Dedifferentiated amniotic fluid mesenchymal stem cell (primary cell): ENCODE measurements at regions not wholly inside any gene's neighbourhood (a gene's known extent, or its start where the extent isn't known, plus 50 kb on each side); places are given as distances from the start of the nearest gene placed in this dataset.
A peak's percentile ranks its signal among the peaks of the same experiment; 100 is the strongest.
"Not testable (repeated sequence)": the region's sequence is repeated elsewhere in the genome, so short reads cannot be mapped to it uniquely, and the experiment has no call there.

Source experiments
- DNase-seq: peaks from one replicate; pipeline ENCODE4 v3.0.0-alpha.2; 2016; ENCODE audit errors: extremely low spot score

DNA sequence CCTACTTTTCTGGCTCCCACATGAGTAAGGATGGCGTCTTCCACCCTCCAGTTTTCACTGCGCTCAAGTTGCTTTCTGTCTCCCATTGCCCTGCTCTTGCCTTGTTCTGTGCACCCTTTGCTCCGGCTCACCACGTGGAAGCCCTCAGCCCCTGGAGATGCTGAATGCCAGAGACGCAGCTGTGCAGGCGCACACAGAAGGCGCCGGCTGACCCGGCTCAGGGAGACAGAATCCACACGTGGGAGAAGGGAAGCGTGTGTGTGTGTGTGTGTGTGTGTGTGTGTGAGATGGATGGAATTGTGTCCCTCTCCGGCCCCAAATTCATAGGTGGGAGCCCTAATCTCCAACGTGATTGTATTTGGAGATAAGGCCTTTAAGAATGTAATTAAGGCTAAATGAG, 118.2 kb upstream of the ERRFI1 start:
- no peak for DNase-seq

DNA sequence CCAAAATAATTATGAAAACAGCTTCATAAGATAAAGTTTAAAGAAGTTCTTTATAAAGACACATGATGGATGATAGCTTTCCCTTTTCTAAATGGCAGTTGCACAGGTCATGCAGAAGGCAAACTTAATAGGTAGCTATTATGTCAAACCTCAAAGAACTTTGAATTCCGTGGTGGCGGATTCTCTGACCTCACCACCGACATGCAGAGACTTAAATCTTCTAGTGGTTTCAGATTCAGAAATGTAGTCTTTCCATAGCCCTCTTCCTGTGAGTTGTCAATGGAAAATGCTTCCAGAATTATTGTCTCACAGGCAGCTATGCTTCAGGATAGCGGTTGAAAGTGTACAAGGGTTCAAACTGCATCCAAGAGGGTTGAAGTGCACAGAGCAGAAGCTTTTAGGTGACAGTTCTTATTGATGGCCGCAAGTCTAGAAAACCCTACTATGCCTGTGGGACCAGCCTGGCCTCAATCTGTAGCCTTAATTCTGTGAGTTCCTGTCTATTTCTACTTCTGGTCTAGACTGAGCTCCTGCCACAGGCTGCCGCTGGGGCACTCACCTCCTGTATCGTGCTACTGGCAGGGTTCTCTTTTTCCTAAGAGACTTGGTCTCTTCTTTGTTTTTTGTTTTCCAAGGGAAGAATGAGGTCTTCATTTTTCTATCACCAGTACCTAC, 117.0 kb upstream of the ERRFI1 start:
- DNase-seq: no peak

DNA sequence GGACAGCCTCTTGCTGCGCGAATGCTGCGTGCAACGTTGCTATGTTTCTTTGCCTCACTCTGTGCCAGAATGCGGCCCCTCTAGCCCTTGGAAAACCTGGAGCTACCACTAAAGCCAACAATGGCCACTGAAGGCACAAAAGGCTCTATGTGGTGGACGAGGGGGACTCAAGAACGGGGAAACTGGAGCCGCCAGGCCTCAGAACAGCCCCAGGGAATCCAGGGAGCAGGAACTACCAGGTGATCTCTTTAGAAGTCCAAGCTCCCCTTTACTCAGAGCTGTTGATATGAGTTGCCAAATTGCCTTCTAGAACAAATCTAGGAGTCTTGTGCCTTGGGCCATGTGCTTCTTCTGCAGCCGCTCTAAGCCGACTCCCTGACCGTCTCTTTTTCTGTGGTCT, 113.8 kb upstream of the ERRFI1 start:
- DNase-seq: no peak

DNA sequence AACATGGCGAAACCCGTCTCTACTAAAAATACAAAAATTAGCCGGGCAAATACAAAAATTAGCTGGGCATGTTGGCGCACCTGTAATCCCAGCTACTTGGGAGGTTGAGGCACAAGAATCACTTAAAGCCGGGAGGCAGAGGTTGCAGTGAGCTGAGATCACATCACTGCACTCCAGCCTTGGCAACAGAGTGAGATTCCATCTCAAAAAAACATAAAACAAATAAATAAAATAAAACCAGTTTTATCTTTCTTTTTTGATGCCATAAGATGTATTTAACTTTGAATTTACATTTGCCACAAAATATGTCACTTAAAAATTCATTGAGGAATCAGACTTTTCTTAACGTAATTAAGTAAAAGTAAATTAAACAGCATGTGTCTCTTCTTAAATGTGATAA, 113.3 kb upstream of the ERRFI1 start:
- no peak for DNase-seq

DNA sequence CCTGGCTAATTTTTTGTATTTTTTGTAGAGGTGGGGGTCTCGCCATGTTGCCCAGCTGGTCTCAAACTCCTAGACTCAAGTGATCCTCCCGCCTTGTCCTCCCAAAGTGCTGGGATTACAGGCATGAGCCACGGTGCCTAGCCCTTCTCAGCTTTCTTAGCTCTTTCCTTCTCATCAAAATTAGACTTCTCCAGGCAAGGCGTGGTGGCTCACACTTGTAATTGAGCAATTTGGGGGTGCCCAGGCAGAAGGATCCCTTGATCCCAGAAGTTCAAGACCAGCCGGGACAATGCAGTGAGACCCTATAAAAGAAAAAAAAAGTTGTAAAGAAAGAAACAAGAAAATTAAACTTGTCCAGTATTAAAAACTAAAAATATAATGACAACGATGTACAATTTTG, 112.6 kb upstream of the ERRFI1 start:
- no peak for DNase-seq

DNA sequence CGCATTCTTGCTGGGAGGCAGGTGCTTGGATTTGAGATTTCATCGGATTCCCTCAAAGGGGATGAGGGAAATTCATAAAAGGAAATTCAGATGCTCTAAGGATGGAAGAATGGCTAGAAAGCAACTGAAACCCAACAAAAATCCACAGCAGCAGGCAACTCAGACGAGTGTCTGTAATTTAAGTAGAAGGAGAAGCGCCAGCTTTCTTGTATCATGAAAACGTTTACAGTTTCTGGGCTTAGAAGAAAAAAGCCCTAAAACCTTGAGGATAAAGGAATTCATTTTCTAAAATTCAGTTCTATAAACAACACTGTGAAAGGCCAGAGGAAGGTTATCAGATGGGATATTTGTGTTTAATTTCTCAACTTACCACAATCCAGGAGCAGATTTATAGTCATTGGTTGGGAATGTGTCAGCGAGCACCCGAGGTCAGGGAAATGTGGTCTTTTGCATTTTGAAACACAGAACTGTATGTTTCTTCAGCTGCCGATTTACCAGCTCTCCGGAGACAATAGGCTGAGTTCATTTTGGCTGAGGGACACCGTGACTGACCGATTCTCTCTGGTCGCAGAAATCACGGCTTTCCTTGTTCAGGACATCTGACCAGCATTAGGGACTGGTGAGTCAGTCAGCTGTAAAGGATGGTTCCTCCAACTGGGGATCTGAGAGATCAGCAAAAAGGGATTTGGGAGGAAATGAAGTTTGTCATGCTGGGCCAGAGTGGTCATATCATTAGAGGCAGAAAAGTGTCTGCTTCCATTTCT, 111.6 kb upstream of the ERRFI1 start:
- DNase-seq: peak; percentile 93

DNA sequence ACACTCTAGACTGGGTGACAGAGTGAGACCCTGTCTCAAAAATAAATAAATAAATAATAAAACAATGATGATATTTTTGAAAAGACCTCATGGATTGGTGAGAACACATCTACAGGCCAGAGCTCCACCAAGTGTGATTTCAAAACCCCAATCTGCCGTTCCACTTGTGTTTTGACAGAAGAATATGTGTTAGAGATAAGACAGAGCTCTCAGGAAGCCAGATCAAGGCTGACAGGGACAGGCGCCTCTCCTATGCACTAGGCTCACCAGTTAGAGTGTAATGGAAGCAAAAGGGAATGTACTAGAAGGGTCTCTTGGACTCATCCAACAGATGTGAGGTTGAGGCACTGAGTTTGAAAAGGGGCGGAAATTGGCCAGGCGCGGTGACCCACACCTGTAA, 110.7 kb upstream of the ERRFI1 start:
- no peak for DNase-seq

DNA sequence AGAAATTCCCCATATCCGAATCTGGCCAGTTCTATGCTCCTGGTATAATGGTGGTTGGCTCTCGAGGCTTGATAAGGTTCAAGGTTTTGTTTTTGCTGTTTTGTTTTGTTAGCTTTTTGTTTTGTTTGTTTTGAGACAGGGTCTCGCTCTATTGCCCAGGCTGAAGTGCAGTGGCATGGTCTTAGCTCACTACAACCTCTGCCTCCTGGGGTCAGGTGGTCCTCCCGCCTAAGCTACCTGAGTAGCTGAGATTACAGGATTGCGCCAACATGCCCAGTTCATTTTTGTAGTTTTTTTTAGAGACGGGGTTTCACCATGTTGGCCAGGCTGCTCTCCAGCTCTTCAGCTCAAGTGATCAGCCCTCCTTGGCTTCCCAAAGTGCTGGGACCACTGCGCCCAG, 109.1 kb upstream of the ERRFI1 start:
- DNase-seq: no peak

DNA sequence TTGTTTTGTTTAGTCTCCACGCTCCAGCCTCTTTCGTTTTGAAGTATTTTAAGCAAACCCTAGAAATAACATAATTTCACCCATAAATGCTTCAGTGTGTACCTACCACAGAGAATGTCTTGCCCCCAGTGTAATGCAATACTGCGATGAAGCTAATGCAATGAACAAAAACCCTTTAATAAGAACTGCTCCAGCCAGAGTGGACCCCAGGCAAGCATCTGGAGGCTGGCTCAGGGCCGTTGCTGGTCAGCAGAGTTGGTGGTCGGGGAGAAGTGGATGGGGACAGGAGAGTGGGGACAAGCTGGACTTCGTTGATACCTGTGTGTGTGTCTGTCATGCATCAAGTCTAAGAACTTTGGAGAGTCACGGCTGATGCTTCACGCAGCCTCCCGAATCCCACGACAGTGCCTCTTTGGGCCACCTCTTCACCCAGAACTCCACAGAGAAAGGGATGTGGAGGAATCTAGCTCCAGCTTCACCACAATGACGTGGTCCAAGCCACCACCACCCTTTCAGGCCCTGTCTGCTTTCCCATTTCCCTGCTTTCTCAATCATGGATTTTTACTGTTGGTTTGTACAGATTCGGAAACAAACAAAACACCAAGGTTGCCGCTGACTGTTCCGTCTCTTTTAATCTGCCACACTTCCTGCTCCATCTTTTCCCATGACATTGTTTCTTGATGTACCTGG, 108.6 kb upstream of the ERRFI1 start:
- no peak for DNase-seq

DNA sequence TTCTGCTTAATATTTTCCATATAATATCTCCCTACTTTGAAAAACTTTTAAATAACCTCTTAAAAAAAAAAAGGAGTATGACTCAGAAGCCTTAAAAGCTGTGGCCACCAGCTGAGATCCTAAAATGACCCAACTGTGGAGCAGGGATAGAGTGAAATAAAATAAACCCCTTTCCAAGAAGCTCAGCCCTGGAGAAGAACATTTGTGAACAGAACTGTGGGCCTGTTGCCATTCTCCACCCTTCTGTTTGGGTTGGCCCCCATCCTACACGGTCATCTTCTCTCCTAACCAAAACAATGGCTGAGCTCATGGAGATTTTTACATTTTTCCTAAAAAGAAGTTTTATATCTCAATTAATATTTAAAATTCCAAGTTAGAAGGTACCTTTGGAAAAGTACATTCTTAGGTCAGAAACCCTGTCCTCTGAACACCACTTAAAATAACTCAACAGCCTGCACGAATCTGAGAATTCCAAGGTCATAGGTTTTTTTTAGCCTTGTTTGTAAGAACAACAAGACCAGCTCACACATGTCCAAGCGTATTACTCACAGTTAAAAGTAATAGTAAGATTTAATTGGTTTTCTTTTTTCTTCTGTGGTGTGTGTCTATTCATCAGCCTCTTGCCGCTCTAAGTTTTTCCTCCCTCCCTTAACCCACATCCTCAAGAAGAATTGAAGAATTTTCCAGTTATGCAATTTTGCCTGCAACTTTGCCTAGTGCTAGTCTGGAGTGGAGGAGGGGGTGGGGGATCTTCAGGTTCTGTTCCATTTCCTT, 107.7 kb upstream of the ERRFI1 start:
- DNase-seq: peak; percentile 83

DNA sequence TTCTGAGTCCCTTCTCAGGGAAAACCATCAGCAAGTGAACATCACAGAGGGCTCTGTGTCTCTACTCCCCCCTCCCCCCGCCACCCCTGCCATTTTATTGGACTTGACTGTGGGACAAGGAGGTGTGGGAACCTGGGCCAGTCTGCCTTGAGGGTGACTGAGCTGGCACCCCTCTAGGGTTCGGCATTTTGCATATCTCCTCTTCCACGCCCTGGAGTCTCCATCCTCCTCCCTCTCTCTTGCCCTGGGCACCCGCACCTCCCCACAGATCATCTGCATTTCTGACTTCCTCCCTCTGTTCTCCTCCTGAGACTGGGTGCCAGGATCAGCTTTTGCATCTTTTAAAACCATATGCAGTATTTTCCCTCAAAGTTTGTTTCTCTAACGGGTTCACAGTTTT, 107.1 kb upstream of the ERRFI1 start:
- no peak for DNase-seq

DNA sequence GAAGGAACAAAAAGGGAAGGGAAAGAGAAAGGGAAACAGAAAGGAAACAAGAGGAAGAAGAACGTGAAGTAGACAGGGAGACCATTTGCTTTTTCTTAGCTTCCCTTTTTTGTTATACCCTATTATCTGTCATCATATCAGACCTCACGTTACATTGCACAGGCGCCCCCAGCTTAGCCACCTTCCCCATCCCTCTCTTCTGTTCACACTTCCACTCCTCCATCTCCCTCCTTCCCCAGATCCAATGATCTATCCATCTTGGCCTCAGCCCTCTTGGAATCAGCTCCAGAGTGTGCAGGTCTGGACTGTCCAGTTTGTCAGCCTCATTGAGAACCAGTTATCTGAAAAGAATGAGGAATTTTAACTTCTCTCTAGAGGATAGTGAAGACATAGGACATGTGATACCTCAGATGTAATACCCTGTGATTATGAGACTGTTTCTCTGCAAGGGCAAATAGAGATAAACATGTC, 101.1 kb upstream of the ERRFI1 start:
- no peak for DNase-seq

DNA sequence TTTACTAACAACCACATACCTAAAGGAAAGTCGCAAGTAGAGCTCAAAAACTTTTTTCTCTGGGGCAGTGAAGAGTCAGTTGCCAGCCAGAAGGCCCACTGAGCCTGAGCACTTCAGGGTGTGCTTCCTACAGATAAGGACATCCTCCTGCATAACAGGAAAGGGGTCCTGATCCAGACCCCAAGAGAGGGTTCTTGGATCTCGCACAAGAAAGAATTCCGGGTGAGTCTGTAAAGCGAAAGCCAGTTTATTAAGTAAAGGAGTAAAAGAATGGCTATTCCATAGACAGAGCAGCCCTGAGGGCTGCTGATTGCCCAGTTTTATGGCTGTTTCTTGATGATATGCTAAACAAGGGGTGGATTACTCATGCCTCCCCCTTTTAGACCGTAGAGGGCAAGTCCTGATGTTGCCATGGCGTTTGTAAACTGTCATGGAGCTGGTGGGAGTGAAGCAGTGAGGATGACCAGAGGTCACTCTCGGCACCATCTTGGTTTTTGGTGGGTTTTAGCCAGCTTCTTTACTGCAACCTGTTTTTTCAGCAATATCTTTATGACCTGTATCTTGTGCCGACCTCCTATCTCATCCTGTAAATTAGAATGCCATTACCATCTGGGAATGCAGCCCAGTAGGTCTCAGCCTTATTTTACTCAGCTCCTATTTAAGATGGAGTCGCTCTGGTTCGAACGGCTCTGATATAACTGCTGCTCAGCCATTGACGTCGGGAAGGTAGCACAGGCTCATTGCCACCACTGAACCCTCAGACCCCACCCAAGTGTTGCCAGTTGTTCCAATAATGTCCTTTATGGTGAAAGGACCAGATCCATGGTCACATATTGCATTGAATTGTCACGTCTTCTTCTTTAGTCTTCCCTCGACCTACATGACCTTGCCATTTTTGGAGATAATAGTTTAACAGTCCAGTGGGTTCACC, 96.6 kb upstream of the ERRFI1 start:
- no peak for DNase-seq

DNA sequence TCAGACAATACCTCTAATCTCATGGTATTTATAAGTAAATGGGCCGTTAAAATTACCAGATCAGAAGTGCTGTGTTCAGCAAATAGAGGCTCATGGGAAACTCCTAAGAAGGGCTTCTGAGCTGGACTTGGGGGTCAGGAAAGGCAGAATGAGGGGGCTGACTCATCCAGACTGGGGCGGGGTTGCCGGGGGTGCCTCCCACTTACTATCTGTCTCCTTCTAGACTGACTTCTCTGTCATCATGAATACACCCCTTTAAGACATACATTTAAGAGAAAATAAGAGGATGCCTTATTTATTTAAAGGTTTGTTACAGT, 96.0 kb upstream of the ERRFI1 start:
- DNase-seq: no peak

DNA sequence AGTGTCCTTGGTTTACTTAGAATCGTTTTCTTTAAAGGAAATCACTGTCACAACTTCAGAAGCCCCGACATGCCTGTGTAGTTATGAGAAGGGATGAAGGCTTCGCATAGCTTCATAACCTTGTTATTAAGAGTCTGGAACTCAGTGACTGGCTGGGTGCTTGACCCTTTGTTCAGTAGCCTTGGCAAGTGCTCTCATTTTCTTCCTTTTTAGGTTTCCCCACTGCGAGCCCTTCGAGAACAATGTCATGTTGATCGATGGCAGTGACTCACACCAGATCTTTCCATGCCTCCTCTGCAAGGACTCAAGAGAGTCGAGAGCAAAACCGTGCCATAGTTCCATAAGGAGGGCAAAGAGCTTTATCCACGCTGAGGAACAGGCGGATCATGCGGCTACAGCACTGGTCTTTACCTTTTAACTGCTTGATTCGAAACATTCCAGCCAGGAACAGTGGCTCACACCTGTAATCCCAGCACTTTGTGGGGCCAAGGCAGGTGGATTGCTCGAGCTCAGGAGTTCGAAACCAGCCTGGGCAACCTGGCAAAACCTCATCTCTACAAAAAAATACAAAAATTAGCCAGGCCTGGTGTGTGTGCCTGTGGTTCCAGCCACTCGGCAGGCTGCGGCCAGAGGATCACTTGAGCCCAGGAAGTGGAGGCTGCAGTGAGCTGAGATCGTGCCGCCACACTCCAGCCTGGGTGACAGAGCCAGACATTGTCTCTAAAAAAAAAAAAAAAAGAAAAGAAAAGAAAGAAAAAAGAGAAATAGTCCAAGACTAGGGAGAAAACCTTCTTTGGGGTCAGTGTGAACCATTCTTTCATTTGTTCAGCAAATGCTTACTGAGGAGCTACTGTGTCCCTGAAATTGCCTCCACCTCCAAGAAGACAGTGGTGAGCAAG, 95.4 kb upstream of the ERRFI1 start:
- no peak for DNase-seq

DNA sequence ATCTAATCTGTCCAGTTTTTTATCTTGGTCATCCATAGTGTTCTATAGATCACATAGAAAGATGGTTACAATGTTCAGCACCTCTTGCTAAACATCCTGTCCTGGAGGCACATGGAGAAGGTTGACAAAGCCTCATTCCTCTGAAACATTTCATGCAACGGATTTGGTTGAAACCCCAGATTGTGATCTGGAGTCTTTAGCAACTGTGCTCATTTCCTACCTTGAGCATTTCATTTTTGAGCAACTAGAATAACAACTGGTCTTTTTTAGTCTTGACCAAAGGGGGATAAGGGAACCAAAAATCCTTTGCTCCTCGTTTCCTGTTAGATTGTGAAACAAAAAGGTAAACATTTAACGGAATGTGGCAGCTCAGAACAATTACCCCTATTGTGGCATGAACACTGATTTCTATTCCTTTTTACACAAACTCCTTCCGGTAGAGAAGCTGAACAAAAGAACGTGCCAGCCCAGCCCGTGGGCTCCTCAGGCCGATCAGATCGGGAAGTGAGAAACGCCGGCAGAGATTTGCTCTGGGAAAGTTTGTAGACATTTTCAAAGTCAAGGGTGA, 94.7 kb upstream of the ERRFI1 start:
- DNase-seq: no peak

DNA sequence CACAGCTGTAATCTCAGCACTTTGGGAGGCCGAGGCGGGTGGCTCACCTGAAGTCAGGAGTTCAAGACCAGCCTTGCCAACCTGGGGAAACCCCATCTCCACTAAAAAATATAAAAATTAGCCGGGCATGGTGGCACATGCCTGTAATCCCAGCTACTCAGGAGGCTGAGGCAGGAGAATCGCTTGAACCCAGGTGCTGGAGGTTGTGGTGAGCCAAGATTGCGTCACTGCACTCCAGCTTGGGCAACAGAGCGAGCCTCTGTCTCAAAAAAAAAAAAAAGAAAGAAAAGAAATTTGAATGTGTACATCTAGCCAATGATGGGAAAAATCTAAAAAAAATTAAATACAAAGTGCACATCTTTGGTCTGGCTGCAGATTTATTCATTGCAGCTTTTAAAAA, 92.6 kb upstream of the ERRFI1 start:
- DNase-seq: not testable (repeated sequence)

DNA sequence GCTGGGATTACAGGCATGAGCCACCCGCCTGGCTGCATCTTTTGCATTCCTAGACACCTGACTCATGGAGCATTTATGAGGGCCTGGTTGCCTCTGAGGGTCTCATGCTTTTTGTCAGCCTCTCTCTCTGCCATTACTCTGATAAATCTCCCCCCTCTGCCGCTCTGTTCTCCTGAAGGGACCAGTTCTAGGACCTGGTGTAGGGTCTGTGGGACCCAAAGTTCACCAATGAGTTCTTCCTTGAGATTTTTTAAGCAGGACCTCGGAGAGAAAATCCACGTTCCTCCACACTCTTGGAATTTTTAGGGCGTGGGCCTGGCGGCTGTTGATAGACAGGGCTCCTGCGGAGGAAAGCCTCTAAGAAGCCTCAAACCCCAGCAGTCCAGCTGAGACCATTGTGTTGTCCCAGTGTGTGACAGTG, 91.9 kb upstream of the ERRFI1 start:
- DNase-seq: no peak

DNA sequence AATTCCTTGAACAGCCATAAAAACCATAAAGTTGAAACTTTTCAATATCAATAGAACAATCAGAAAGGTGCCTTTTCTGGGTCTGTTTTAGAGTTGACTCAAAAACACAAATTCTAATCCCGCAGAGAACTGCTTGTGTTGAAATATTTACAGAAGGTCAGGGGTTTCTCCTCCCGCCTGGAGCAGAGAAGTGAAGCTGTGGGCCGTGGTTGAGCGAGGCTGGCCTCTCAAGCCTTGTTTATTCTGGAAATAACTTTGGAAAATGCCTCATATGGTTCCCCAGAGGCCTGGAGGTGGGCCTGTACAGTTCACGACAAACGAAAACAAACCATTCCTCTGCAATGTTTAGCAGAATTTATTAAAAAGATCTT, 90.8 kb upstream of the ERRFI1 start:
- DNase-seq: peak; percentile 83

DNA sequence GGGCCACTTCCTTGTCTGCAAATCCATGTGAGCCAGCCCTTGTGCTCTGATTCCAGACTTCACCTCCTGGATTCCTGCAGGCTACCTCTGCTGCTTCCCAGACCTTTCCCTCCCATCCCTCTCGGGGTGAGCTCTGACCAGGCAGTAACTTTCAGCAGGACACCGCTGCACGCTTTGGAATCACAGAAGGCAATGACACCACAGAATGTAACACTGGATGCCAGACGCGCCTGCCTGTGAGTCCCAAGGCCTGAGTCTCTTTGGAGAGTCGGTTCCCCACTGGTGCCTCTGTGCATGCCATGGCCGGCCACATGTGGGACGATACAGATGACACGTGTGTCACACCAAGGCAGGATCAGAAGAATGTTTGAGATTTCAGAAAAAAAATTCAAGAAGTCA, 89.7 kb upstream of the ERRFI1 start:
- no peak for DNase-seq
